ENCODE measurements at regions not wholly inside any gene's neighbourhood (a gene's known extent, or its start where the extent isn't known, plus 50 kb on each side); places are given as distances from the start of the nearest gene placed in this dataset.
"Not testable (repeated sequence)": the region's sequence is repeated elsewhere in the genome, so short reads cannot be mapped to it uniquely, and the experiment has no call there.

- TF ChIP-seq CTCF (IDR thresholded peaks at IDR 0.05; ENCODE audit: insufficient read depth, low read length), result no peak
Observed at GRCh38 chr3:145902166-145902565, 258.8 kb downstream of the PLOD2 start.

GRCh38 chr3:145903472-145904013 lies 257.4 kb downstream of the PLOD2 start:
- DNase-seq (ENCODE audit: low read depth), result no peak
- no peak overlapping the region for H3K4me3 ChIP-seq (ENCODE audit: low read depth, low read length)
- TF ChIP-seq CTCF (IDR thresholded peaks at IDR 0.05; ENCODE audit: insufficient read depth, low read length), result no peak

More at GRCh38 chr3:145902166-145902565, 258.8 kb downstream of the PLOD2 start:
- no peak overlapping the region for H3K4me3 ChIP-seq (ENCODE audit: low read depth, low read length)
- DNase-seq (ENCODE audit: low read depth), result no peak

GRCh38 chr3:145904138-145904537 lies 256.8 kb downstream of the PLOD2 start:
- DNase-seq (ENCODE audit: low read depth), result no peak
- no peak for TF ChIP-seq CTCF (IDR thresholded peaks at IDR 0.05; ENCODE audit: insufficient read depth, low read length)

GRCh38 chr3:145906301-145906700 lies 254.7 kb downstream of the PLOD2 start:
- H3K4me3 ChIP-seq (ENCODE audit: low read depth, low read length), result no peak overlapping the region
- DNase-seq (ENCODE audit: low read depth), result no peak
- TF ChIP-seq CTCF (IDR thresholded peaks at IDR 0.05; ENCODE audit: insufficient read depth, low read length), result no peak

More at GRCh38 chr3:145904138-145904537, 256.8 kb downstream of the PLOD2 start:
- no peak overlapping the region for H3K4me3 ChIP-seq (ENCODE audit: low read depth, low read length)

- H3K4me3 ChIP-seq (ENCODE audit: low read depth, low read length), result no peak overlapping the region
- no peak for TF ChIP-seq CTCF (IDR thresholded peaks at IDR 0.05; ENCODE audit: insufficient read depth, low read length)
- DNase-seq (ENCODE audit: low read depth), result no peak
Observed at GRCh38 chr3:145906755-145907154, 254.2 kb downstream of the PLOD2 start.

GRCh38 chr3:145911016-145911415 lies 250.0 kb downstream of the PLOD2 start:
- no peak overlapping the region for H3K4me3 ChIP-seq (ENCODE audit: low read depth, low read length)
- TF ChIP-seq CTCF (IDR thresholded peaks at IDR 0.05; ENCODE audit: insufficient read depth, low read length), result no peak

GRCh38 chr3:145915787-145916186 lies 245.2 kb downstream of the PLOD2 start:
- no peak overlapping the region for H3K4me3 ChIP-seq (ENCODE audit: low read depth, low read length)
- TF ChIP-seq CTCF (IDR thresholded peaks at IDR 0.05; ENCODE audit: insufficient read depth, low read length), result no peak
- no peak for DNase-seq (ENCODE audit: low read depth)

More at GRCh38 chr3:145911016-145911415, 250.0 kb downstream of the PLOD2 start:
- no peak for DNase-seq (ENCODE audit: low read depth)

- H3K4me3 ChIP-seq (ENCODE audit: low read depth, low read length); DNase-seq (ENCODE audit: low read depth): not testable (repeated sequence)
Observed at GRCh38 chr3:145927736-145928135, 233.2 kb downstream of the PLOD2 start.

All from fibroblast of the aortic adventitia (primary cell).